CD4-positive, alpha-beta T cell treated with Interleukin-15 for 1 hour (primary cell): ENCODE measurements at regions not wholly inside any gene's neighbourhood (a gene's known extent, or its start where the extent isn't known, plus 50 kb on each side); places are given as distances from the start of the nearest gene placed in this dataset.
"Not testable (repeated sequence)": the region's sequence is repeated elsewhere in the genome, so short reads cannot be mapped to it uniquely, and the experiment has no call there.

ENCODE experiments used
- DNase-seq: peaks from one replicate; pipeline ENCODE4 v3.0.0-alpha.2; 2020

DNA sequence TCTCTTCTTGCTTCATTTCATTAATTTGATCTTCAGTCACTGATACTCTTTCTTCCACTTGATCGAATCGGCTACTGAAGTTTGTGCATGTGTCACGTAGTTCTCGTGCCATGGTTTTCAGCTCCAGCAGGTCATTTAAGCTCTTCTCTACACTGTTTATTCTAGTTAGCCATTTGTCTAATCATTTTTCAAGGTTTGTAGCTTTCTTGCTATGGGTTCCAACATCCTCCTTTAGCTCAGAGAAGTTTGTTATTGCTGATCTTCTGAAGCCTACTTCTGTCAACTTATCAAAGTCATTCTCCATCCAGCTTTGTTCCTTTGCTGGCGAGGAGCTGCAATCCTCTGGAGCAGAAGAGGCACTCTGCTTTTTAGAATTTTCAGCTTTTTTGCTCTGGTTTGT, 180.0 kb upstream of the TMEM196 start:
- not testable (repeated sequence) for DNase-seq

DNA sequence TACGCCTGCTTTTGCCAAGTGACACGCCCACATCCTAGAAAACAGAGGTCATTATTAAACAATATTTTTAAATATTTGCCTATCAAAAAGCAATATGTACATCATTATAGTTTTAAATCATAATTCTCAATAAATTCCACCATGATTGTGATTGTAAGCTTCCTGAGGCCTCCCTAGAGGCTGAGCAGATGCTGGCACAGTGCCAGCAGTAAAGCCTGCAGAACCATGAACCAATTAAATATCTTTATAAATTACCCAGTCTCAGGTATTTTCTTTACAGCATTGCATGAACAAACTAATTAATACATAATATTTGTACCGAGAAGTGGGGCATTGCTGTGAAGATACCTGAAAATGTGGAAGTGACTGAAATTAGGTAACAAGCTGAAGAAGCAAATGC, 174.7 kb upstream of the TMEM196 start:
- DNase-seq, result no peak

DNA sequence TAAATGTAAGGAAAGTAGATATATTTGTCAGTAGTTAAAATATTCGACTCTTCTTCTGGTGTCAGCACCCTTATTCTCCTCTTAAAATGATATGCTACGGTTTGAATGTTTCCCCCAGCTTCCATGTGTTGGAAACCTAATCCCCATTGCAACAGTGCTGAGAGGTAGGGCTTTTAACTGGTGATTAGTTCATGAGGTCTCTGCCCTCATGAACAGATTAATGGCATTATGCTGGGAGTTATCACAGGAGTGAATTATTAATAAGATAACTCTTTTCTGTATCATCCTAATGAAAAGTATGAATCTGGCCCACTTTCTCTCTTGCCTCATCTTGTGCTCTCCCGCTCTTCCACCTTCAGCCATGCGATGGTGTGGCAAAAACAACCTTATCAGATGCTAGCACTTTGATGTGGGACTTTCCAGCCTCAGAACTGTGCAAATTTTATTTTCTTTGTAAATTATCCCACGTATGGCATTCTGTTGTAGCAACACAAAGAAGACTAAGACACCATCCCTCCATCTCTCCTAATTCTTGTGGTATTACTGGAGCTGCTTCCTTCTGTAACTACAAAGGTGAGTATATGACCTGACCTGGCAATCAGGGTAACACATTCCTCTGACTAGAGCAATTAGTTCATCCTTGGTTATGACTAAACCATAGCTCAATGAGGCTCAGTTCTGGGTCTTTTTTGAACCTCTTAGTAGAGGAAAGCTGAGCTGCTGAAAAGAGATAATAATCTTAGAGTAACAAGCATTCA, 171.1 kb upstream of the TMEM196 start:
- DNase-seq, result no peak

DNA sequence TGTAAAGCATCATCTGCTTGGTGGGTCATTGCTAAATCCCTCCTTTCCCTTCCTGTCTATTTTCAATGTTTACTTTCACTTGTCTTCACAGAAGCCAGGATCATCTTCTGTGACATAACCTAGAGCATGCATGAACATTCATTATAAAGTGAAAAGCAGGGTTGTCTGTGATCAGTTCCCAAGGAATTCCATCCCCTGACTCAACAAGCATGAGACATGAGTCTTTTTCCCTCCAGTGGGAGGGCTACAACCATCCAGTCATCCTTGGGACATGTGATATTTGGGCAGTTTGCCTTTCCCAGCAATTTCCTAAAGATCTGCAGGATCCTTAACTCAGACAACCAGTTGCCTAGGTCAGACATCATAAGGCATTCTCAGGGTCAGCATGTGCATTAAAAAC, 166.3 kb upstream of the TMEM196 start:
- DNase-seq, result no peak

DNA sequence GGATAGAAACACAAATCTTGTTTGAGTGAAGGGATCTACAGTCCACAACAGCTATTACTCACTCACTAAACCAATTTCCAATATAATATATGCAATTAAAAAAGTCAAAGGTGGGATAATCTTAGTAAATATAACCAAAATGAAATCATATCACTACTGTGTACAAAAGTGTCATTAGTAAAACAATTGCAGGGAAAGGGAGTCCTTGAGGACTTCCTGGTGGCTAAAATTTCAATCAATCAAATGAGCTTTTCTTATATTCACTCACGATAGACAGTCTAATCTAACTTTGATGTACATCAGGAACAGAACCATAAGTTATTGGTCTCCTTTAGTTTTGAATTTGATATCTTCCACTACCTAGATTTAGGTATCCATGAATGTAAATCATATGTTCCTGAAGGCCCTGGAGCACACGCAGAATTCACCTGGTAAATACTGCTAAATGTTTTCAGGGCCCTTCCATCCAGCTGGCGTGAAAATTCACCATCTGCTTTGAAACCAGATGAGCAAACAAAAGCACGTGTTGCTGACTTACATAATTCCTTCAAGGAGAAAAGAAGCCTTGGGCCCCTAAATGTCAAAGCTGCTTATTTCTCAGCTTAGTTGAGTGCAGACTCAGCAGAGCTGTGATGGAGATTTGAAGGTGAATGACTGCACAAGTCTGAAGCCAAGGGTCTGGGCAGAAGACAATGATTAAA, 159.3 kb upstream of the TMEM196 start:
- DNase-seq, result no peak

DNA sequence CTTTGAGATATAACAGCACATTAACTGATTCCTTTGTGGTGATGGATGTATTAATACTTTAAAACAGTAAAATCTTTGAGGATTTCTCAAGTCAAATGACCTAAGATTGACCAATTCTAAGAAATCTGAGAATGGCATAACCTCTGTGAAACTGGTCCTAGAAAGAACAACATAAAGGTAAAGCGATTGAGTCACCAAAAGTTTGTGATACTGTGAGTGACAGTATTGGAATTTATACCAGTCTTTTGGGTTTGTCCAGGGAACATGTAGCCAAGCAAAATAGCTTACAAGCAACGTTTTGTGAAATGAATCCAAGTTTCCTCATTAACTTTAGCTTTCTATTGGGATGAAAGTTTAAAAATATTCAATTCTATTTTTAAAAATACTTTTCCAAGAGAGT, 157.4 kb upstream of the TMEM196 start:
- DNase-seq, result no peak

DNA sequence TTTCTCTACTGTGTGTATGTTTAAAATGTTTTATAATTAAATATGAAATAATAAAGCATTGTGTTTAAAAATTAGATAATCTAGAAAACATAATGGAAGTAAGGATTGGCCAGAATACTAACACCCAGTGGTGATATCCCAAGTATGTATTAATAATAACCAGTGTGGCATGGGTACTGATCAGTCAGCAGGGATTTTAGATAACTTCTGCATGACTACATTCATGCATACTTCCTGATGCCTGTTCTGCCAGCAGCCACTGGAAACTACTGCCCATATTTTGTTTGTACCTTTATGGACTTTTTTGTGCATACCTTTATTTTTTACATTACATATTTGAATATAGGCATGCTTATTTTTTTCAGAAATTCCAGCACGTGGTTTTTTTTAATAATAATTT, 156.6 kb upstream of the TMEM196 start:
- DNase-seq, result no peak

DNA sequence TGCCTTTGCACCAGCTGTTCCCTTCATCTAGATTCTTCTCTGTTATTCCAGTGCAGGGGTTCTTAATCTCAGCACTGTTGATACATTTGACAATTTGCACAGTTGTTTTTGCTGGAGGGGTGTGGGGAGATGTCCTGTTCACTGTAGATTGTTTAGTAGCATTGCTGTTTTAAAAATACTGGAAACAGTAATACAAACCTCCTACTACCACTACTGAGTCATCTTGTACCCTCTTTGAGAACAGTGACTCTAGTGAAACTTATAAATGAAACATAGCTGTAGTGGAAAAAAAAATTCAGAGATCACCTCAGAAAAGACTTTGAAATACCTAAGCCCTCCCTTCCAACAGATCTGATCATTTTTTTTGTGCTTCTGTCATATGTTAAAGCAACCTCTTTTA, 154.8 kb upstream of the TMEM196 start:
- DNase-seq, result no peak

DNA sequence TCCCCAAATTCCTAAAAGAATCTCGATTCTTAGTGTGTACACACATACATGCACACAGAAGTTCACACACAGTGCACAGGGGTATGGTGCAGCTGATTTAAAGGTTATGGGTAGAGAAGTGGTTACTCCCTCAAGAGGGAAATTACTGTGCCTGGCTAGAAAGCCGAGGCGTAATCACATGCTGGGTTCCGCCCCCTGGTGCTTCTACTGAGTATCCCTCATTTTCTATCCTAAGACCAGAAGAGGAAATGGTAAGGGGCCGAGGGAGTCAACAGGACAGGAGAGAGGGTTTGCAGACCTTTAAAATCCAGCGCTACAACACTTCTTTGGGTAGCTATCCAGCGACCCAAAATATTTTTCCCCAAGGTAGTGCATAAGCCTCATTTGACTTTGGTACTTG, 147.3 kb upstream of the TMEM196 start:
- no peak for DNase-seq

DNA sequence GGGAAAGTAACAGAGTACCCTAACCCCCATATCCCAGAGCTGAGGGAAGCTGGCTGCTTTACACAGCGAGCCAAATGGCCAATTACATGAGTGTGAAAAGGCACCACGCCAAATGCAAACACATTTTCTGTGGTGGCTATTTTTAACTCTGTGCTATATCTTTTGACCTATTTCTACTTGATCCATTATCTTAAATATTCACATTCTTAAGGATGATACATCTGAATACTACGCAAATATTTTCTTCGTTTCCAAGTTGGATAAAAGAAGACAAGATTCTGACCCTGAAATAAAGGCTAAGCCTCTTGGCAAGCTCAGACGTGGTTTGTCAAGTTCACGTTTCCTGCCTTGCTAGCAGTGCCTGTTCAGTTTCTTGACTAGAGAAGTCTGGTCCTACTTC, 146.7 kb upstream of the TMEM196 start:
- no peak for DNase-seq

DNA sequence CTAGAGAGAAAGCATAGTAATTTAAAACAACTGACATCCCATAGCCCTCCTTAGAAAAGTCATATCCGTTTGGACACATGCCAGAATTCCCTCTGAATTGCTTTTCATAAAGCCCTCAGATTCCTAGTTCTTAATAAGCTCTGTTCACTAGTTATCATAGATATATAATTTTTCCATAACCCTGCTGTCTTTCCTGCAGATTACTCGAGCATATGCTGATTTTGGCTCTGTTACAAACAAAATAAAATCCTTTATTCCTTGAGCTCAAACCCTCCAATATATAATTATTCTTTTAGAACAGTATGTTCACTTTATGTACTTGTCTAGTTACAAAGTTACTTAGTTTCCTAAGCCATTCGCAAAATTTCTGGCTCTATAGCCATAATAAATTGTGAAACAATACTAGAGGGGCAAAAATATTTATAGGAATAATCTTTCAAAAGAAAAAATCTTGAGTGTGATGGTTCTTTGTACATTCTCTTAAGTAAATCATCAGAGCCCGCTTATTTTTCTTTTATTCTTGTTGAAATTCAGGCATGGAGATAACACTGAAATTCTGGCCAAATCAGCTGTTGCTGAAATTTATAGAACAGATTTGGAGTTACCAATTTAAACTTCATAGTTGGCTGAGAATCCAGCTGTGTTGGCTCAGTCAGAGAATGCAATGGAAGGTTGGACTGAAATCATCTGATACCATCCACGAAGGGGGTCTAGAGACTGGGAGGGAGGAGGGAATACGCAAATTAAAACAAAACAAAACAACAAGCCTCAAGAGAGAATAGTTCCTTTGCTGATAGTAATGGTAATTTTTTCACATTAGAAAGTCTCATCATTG, 146.1 kb upstream of the TMEM196 start:
- no peak for DNase-seq

DNA sequence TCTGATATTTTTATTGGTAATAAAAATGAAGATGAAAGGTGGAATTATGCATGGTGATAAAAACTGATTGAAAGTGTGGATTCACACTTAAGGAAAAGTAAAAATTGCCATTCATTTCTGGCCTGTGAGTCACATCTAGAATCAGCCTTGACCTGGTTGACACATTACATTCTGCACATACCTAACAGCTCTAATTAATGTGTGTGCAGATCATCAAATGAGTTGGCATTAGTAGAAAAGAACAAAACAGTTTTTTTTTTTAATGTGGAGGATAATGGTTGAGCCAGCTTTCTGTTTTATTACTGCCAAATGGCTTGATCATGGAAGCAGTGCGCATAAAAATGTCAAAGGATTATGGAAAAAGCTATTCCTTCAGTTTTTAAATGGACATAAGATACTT, 142.6 kb upstream of the TMEM196 start:
- no peak for DNase-seq

DNA sequence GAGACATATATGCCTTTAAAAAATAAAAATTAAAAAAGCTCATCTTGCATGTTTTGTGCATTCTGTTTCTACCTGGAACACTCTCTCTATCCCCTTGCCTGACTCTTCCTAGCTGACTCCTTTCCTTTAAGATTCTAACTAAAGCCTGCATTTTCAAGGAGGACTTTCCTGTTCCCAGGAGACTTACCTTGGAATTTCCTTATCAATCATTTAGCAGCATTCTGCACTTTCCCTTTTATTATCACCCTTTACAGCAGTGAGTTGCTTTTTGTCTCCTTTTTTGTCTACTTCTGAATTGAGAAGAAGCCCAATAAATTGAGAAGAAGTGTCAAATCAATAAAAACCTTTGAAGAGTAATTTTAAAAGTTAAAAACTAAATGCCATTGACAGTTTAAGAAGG, 142.2 kb upstream of the TMEM196 start:
- DNase-seq, result no peak

DNA sequence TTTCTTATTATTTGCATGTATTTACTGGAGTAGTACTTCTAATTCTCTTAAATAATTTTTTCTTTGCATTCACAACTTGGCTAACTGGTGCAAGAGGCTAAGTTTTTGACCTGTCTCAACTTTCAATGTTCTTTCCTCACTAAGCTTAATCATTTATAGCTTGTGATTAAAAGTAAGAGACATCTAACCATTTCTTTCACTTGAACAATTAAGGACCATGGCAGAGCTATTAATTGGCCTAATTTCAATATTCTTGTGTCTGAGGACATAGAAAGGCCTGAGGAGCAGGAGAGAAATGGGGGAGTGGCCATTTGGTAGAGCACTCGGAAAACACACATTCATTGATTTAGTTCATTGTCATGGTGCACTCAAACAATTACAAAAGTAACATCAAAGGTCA, 141.4 kb upstream of the TMEM196 start:
- no peak for DNase-seq

DNA sequence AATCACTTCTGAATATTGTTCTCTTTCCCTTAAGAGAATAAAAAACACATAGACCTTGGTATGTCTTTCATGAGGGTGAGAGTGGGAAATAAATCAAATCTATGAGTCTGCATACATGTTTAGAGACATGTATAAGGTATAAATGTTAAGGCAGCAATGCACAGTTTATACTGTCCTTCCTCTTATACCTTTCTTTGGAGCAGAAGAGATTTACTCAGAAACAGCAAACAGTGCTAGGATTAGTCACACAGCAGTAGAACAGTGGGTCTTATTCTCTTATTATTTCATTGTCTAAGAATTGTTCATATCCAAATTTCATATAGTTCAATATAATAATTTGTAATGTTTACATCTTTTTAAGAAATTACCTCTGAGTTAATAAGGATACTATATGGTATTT, 126.7 kb upstream of the TMEM196 start:
- no peak for DNase-seq

DNA sequence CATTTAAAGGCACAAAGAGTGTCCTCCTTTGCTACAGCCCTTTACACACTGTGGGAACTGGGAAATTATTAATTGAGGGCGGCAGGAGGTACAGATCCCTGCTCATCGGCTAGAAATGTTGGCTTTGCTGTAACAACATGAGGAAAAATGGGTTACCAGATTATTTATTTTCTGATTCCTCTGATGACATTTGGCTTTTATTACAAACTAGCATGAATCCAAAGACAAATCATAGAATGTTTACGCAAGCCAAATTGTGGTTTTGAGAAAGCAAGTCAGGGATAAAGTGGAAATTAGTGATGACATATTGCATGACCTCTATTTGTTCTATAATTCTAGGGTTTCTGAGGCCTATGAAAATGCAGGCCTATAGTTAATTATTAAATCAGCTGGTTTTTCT, 126.1 kb upstream of the TMEM196 start:
- no peak for DNase-seq

DNA sequence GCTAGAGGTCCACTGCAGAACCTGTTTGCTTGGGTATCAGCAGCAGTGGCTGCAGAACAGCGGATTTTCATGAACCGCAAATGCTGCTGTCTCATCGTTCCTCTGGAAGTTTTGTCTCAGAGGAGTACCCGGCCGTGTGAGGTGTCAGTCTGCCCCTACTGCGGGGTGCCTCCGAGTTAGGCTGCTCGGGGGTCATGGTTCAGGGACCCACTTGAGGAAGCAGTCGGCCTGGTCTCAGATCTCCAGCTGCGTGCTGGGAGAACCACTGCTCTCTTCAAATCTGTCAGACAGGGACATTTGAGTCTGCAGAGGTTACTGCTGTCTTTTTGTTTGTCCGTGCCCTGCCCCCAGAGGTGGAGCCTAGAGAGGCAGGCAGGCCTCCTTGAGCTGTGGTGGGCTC, 109.5 kb upstream of the TMEM196 start:
- DNase-seq, result not testable (repeated sequence)

DNA sequence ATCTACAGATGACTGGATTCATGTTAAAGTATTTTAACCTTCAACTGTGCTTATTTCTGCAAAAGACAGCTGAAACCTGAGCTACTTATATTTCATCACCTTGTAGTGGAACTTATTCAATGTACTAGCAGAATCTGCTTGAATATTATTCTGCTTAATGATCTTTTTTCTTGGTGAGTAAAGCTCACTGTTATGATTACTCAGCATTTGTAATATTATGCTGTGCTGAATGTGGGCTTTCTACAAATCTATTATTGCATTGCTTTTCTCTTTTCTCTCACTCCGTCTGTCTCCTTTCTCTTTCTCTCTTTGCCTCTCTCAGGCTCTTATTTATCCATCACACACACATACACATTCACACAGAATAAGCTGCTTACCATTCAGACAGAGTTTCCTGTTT, 98.7 kb upstream of the TMEM196 start:
- DNase-seq, result no peak

DNA sequence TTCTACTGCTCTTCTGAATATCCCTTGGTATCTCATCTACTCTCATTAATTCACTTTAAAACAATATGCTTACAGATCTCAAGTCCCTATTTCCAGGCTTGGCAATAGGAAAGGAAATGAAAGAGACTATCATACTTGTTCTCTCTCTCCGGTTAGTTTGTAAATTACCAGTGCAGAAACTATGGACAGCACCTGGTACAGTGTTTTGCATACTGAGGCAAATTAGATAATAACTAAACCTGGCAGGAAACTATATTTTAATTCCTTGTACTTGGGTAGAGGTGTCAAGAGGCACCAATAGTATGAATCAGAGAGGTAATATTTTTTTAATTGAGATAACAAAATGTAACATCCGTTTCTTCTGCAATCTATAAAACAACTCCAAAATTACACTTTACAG, 97.7 kb upstream of the TMEM196 start:
- no peak for DNase-seq

DNA sequence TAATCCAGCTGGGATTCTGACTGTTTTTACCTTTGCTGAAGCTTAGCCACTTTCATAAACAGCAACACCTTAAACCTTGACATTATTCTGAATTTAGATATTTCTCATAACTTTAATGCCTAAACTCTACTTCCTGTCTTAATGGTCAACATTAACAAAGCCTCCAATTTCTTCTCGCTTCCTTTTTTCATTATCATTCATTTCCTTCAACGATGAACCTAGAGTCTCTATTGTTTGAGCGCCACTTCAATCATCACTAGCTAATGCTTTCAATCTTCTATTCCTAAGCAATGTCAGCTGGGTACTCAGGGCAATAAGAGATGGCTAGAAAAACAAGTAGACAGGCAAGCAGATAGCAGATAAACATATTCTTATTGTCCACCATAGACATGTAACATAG, 96.6 kb upstream of the TMEM196 start:
- DNase-seq, result no peak

DNA sequence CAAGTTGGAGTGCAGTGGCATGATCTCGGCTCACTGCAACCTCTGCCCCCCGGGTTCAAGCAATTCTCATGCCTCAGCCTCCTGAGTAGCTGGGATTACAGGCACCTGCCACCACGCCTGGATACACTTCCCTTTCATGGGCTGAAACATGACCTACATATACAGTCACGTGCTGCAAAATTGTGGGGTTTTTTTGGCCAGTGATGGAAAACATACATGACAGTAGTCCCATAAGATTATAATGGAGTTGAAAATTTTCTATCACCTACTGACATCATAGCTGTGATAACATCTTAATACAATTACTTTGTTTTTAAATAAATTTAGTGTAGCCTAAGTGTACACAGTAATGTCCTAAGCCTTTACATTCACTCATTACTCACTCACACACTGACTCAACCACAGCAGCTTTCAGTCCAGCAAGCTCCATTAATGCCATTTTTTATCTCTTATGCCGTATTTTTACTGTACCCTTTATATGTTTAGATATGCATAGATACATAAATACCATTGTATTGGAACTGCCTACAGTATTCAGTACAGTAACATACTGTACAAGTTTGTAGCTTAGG, 79.9 kb upstream of the TMEM196 start:
- DNase-seq, result no peak

DNA sequence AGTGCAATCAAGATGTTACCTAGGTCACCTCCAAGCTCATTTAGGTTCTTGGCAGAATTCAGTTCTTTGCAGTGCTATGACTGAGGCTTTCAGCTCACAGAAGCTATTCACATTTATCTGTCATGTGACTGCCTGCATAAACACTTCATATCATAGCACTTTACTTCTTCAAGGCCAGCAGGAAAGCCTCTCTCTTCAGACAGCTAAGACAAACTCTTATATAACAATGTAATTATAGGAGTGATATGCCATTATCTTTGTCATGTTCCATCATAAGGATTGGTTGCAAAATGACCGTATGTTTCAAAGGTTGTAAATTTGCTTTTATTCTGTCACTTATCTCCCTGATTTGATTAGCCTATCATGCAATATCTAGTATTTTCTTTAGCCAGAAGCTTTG, 78.8 kb upstream of the TMEM196 start:
- DNase-seq, result no peak

DNA sequence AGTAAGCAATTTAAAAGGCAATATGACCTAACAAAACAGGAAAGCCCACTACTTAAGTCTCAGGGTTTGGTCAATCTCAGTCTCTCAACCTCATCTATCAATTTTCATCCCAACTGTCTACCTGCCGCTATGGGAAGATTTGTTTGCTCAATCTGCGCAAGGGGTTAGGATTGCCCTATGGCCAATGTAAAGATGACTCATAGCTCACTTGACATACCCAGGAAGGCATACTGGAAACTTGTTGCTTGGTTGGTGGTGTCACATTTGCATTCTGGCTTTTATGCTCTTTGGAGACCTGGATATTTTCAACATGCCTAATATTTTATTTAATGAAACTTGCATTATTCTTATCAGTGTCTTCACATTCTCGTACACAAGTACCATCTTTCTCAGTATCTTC, 78.1 kb upstream of the TMEM196 start:
- DNase-seq, result no peak

DNA sequence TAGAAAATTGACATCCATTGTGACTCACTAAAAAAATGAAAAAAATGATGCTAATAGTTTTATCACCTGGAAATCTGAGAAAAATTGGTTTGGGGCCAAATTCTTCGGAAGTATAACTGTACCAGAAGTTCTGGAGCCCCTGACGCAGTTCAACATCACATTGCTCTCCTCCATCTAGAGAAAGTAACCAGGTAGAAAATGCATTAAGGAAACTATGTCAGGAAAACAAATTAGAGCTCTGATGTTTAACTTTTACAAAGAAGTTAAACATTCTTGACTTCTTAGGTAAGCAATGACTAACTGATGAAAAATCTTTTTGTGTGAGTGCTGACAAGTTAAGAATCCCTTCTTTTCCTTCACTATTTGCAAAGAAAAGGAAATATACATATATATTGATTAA, 61.1 kb upstream of the TMEM196 start:
- no peak for DNase-seq
